HG03025 (cell line): ENCODE measurements at regions not wholly inside any gene's neighbourhood (a gene's known extent, or its start where the extent isn't known, plus 50 kb on each side); places are given as distances from the start of the nearest gene placed in this dataset.
A peak's percentile ranks its signal among the peaks of the same experiment; 100 is the strongest.

Experiments
- ATAC-seq: cut with Tn5 transposase; IDR thresholded peaks from one replicate; pipeline ENCODE4 v1.9.1; 2021; ENCODE audit warnings: mild to moderate bottlenecking, moderate library complexity; ENCODE audit not compliant: unreplicated experiment, low FRiP score

GRCh38 chr6:56407883-56408410 is 160.6 kb upstream of the COL21A1 start:
- no peak for ATAC-seq

GRCh38 chr6:56406276-56407269 is 159.2 kb upstream of the COL21A1 start:
- ATAC-seq: peak; percentile 74

- no peak for ATAC-seq
These were observed 157.2 kb upstream of the COL21A1 start for GRCh38 chr6:56404599-56404998.

GRCh38 chr6:56403745-56404144 is 156.4 kb upstream of the COL21A1 start:
- ATAC-seq: no peak

GRCh38 chr6:56401477-56402070 is 154.2 kb upstream of the COL21A1 start:
- no peak for ATAC-seq

GRCh38 chr6:56400273-56400672 is 152.9 kb upstream of the COL21A1 start:
- ATAC-seq: no peak

- no peak for ATAC-seq
These were observed 152.4 kb upstream of the COL21A1 start for GRCh38 chr6:56399672-56400263.

- ATAC-seq: no peak
These were observed 151.9 kb upstream of the COL21A1 start for GRCh38 chr6:56399250-56399671.

GRCh38 chr6:56396435-56396834 is 149.1 kb upstream of the COL21A1 start:
- no peak for ATAC-seq

- no peak for ATAC-seq
These were observed 146.5 kb upstream of the COL21A1 start for GRCh38 chr6:56393615-56394612.

- ATAC-seq: no peak
These were observed 141.0 kb upstream of the COL21A1 start for GRCh38 chr6:56388415-56388755.

GRCh38 chr6:56387621-56388414 is 140.4 kb upstream of the COL21A1 start:
- ATAC-seq: no peak

- no peak for ATAC-seq
These were observed 139.3 kb upstream of the COL21A1 start for GRCh38 chr6:56386717-56387116.

GRCh38 chr6:56385981-56386593 is 138.7 kb upstream of the COL21A1 start:
- ATAC-seq: no peak

GRCh38 chr6:56383160-56383559 is 135.8 kb upstream of the COL21A1 start:
- ATAC-seq: no peak

GRCh38 chr6:56382416-56382940 is 135.1 kb upstream of the COL21A1 start:
- ATAC-seq: no peak

- no peak for ATAC-seq
These were observed 134.4 kb upstream of the COL21A1 start for GRCh38 chr6:56381801-56382251.

GRCh38 chr6:56380476-56380875 is 133.1 kb upstream of the COL21A1 start:
- no peak for ATAC-seq
